Cardiac septum (tissue), 1 donor: ENCODE measurements at regions not wholly inside any gene's neighbourhood (a gene's known extent, or its start where the extent isn't known, plus 50 kb on each side); places are given as distances from the start of the nearest gene placed in this dataset.

Source experiments
- DNase-seq: peaks from one replicate; pipeline ENCODE4 v3.0.0-alpha.2; 2020; ENCODE audit warnings: low spot score
- intact Hi-C: fragments of 100-400 bp; cut with DNase I; formaldehyde crosslinking; loops from one replicate; pipeline ENCODE4 v1.14.0; 2022
- donor health status: DM: no; HTN: no; CAD: no.

DNA sequence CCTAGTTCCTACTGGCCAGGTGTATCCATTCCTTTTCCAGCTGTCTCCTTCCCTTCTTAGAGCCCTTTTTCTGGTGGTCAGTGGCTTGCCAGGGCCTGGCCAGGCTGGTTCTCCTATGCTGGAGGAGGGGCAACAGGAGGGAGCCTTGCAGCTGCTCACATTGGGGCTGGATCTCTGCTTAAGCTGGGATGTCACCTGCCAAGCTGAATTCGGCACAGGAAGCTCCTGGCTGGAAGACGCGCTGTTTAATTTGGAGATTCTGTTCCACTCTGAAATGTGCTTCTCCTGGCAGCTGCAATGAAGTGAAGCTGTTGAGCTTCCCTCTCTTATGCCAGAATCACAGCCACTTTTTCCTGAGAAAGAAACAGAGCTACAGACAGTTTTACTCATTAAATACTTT, 56.0 kb upstream of the POU3F1 start:
- no peak for DNase-seq
- intact Hi-C loops = no loop called here

DNA sequence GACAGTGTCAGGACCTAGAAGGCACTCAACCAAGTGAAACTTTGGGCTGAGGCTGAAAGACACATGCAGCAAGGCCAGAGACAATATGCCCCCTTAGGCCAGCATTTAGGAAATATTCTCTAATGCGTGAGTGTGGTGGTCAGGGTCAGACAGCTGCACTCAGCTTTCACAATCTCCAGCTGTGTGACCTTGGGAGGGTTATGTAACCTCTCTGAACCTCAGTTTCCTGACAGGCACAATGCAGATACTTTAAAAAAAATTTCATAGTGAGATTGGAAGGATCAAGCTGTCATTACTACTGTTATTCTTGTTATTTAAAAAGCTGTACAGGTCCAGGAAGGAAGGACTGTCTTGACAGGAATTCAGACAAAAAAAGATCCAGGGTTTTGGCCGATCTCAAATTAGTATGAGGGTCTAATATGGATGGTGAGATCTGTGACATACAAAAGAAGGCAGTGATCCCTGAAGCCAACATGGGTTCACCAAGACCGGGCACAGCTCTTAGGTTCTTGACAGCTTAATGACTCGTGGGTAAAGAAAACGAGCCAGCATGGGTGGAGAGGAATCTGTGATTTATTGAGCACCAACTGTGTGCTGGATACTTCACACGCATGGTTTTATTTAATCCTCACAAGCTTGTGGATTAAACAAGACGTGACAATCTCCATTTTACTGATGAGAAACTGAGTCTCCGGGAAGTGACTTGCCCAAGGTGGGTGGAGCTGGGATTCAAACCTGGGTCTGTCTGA, 54.6 kb upstream of the POU3F1 start:
- intact Hi-C loops = no loop called here

GRCh38 chr1:38098101-38098847, 51.7 kb upstream of the POU3F1 start:
- intact Hi-C loops = no loop called here
- no peak for DNase-seq

More for the DNA sequence above, 54.6 kb upstream of the POU3F1 start:
- DNase-seq = no peak

GRCh38 chr1:38097284-38097898, 50.8 kb upstream of the POU3F1 start:
- no peak for DNase-seq
- intact Hi-C loops = no loop called here
